HG02884 (cell line): ENCODE measurements at regions not wholly inside any gene's neighbourhood (a gene's known extent, or its start where the extent isn't known, plus 50 kb on each side); places are given as distances from the start of the nearest gene placed in this dataset.

Experiments used
- ATAC-seq: cut with Tn5 transposase; IDR thresholded peaks from one replicate; pipeline ENCODE4 v1.9.1; 2021; ENCODE audit warnings: mild to moderate bottlenecking, moderate library complexity; ENCODE audit not compliant: unreplicated experiment

GRCh38 chr20:39808613-39809012 is 846.5 kb downstream of the DHX35 start:
- no peak for ATAC-seq

- peak; percentile 46 for ATAC-seq
Measured at GRCh38 chr20:39800548-39800947, 838.4 kb downstream of the DHX35 start.

- peak; percentile 78 for ATAC-seq
Measured at GRCh38 chr20:39800111-39800510, 838.0 kb downstream of the DHX35 start.

GRCh38 chr20:39799366-39799965 is 837.3 kb downstream of the DHX35 start:
- ATAC-seq, result no peak

- ATAC-seq, result no peak
Measured at GRCh38 chr20:39795401-39796272, 833.5 kb downstream of the DHX35 start.

GRCh38 chr20:39792334-39792733 is 830.2 kb downstream of the DHX35 start:
- ATAC-seq, result no peak

GRCh38 chr20:39789411-39789810 is 827.3 kb downstream of the DHX35 start:
- no peak for ATAC-seq

- ATAC-seq, result no peak
Measured at GRCh38 chr20:39785252-39785917, 823.2 kb downstream of the DHX35 start.

GRCh38 chr20:39784693-39785092 is 822.5 kb downstream of the DHX35 start:
- no peak for ATAC-seq

- ATAC-seq, result no peak
Measured at GRCh38 chr20:39778847-39779604, 816.9 kb downstream of the DHX35 start.

- ATAC-seq, result no peak
Measured at GRCh38 chr20:39778431-39778830, 816.3 kb downstream of the DHX35 start.

- ATAC-seq, result no peak
Measured at GRCh38 chr20:39777610-39778009, 815.5 kb downstream of the DHX35 start.

GRCh38 chr20:39775110-39775509 is 813.0 kb downstream of the DHX35 start:
- ATAC-seq, result no peak

- ATAC-seq, result no peak
Measured at GRCh38 chr20:39773380-39774000, 811.3 kb downstream of the DHX35 start.

- no peak for ATAC-seq
Measured at GRCh38 chr20:39767352-39767751, 805.2 kb downstream of the DHX35 start.

GRCh38 chr20:39766333-39766732 is 804.2 kb downstream of the DHX35 start:
- ATAC-seq, result no peak

- no peak for ATAC-seq
Measured at GRCh38 chr20:39762716-39763115, 800.6 kb downstream of the DHX35 start.

GRCh38 chr20:39758876-39759275 is 796.7 kb downstream of the DHX35 start:
- no peak for ATAC-seq

GRCh38 chr20:39756828-39757227 is 794.7 kb downstream of the DHX35 start:
- no peak for ATAC-seq

- ATAC-seq, result no peak
Measured at GRCh38 chr20:39756369-39756768, 794.2 kb downstream of the DHX35 start.
